Dedifferentiated amniotic fluid mesenchymal stem cell (primary cell): ENCODE measurements at regions not wholly inside any gene's neighbourhood (a gene's known extent, or its start where the extent isn't known, plus 50 kb on each side); places are given as distances from the start of the nearest gene placed in this dataset.

Experiments
- DNase-seq: peaks from one replicate; pipeline ENCODE4 v3.0.0-alpha.2; 2016; ENCODE audit errors: extremely low spot score

DNA sequence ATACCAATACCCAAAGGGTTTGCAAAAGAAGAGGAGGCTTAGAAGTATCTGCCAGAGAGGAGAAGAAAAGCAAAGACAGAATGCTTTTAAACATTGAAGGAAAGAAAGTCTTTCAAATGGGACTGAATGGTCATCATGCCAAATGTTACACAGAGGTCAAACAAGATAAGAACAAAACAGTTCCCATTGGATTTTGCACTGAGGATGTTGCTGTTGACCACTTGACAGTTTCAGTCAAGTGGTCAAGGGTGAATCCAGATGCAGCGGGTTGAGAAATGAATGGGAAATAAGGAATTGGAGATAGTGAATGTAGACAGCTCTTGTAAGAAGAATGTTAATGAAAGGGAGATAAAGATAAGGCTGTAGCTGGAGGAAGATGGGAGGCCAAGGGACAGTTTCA, 64.8 kb upstream of the FGG start:
- DNase-seq = no peak

DNA sequence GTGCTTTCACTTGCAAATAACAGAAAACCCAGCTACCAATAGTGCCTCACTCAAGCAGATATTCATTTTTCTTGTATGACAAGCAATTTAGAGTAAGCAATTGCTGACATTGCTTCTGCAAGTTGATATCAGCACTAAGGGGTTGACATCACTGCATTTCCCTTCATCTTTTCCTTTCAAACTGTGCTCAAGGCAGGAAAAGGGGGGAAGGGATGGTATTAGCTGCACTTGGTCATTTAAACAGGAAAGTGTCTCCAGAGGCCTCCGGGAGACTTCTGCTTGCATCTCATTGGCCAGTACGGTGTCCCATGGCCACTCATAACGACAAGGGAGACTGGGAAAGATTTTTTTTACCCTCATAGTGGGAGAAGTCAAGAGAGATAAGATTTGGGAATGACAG, 65.5 kb upstream of the FGG start:
- no peak for DNase-seq

DNA sequence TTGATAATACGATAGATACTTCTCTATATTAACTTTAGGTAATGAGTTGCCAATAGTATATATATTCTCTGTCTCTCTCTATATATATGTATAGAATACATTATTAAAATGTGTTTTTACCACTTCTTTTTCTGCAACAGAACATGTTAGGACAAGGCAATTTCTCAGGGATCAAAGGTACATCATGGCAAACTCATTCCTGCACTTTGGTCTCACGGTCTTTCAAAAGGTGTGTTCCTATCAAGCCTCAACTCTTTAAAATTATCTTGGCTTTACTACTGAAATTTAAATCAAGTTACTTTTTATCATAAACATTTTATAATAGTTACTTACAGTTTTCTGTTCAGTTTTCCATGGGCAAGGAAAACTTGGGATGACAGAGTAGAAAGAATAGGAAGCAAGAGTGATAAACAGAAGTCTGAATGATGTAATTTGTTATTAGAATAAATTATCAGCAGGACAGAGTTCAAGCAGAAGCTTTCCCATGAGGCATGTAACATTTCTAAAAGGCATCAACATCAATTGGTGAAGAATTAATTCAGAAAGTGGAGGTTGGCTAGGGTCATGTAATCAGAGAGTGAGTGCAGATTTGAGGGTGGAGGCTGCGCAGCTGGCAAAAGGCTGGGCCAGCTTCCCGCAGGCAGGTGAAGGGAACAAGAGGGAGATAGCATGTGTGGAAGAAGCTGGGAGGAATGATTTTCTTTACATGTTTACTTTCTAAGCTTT, 59.7 kb upstream of the LRAT start:
- DNase-seq = no peak

DNA sequence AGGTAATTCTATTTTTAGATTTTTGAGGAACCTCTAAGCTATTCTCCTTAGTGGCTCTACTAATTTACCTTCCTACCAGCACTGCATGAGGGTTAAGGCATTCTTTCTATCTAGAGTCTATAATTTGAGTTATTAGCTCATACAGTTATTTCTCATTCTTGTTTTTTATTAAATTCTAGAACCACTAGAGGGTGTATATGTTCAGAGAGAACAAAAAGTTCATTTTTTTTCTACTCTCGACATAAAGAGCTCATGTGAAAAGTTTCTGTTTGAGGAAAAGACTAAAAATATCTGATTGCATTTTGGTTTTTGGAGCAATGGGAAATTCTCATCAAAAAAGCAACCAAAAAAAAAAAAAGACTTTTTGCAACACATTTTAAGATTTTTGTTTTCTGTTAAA, 57.0 kb upstream of the LRAT start:
- no peak for DNase-seq

DNA sequence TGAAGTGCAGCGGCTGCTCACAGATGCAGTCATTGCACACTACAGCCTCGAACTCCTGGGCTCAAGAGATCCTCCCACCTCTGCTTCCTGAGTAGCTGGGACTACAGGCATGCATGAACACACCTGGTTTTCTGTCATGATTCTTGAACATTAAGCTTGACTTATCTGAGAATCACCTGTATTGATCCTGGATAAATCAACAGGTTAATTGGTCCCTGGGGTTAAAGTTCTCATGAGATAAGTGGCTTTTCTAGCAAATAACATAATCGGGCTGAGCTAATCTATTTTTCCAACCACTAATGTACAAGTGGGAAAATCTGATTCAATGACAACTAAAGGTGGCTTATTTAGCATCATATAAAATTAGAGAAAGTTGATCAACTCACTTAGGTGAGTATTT, 56.0 kb upstream of the LRAT start:
- DNase-seq = no peak

DNA sequence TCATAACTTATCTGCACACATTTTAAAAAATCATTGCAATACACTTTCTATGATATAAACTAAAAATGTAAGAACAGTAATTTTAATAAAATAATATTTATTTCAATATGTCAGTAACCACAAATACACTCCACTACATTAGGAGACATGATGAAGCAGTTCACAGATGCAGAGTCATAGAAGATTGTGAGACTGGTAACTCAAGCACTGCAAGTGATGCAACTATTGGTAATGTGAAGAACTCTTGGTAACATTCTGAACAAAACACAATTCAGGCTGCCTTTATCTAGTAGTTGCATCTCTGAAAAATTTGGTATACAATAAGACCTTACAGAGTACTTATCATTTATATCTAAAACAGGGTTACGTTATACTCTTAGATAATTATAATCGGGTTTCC, 52.6 kb upstream of the LRAT start:
- DNase-seq = peak; percentile 52

DNA sequence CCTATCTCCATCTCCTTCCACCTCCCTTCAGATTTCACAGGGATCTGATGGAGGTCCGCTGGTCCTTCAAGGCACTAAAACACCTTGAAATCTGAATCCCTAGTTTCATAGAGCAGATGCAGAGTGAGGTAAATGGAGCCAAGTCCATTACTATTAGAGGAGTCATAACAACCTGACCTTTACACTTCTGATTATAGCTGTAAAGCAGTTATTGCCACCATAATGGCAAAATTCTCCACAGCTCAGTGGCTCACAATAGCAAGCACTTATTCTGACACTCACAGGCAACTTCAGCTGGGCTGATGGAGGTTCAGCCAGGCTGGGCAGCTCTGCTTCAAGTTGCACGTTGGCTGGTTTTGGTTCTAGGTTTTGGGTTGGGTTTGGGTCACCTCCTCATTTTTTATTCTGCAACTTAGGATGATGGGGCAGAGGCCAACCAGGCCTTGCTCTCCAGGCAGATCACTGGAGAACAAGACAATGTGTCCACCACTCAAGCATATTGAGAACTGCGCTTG, 51.4 kb upstream of the LRAT start:
- DNase-seq = no peak
